ENCODE measurements at regions not wholly inside any gene's neighbourhood (a gene's known extent, or its start where the extent isn't known, plus 50 kb on each side); places are given as distances from the start of the nearest gene placed in this dataset.
A peak's percentile ranks its signal among the peaks of the same experiment; 100 is the strongest.

DNA sequence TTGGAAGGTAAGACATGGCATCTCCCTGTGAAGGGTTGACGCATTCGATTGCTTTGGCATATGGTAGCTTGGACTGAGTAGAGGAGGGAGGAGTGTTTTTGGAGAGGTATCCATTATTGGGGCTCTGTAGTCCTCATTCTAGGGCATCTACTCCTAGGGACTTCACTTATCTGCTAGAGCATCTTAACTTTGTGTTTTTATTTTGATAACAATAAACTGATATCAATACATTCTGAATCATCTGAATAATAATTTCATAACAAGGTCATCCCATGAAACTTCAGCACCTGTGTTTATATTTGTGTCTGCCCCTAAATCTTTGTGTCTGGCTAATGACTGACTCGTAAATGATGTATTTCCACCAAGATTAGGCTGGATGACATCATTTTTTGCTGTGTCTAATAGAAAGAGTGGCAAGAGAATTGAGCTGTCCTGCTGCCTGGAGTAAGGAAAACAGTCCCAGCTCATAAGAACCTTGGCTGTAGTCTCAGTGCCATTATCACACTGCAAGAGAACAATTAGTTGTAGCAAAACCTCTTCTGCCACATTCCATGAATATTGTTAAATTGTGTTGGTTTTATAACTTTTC is 288.5 kb downstream of the PRL start:
- no peak for DNase-seq

- DNase-seq = no peak
These were observed 286.7 kb downstream of the PRL start for GRCh38 chr6:22010102-22010501.

- no peak for DNase-seq
These were observed 281.6 kb downstream of the PRL start for GRCh38 chr6:22015216-22015615.

- no peak for DNase-seq
These were observed 280.9 kb downstream of the PRL start for GRCh38 chr6:22015944-22016343.

DNA sequence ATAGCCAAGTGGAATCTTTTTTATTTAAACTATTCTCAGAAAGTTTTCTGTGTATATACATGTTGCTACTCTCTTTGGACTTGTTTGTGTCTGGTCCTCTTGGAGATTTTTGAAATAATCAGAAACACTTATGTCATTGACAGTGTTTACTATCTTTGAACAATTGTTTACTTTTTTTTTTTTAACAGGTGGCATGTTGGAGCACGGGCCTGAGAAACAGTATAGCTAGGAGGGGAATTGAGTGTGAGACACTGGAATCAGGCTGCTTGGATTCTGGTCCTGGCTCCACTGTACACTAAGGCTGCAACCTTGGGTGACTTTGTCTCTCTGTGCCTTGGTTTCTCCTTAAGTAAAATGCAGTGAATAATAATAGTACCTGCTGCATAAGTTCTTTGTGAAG is 279.6 kb downstream of the PRL start:
- DNase-seq = no peak

GRCh38 chr6:22017766-22018165 is 279.1 kb downstream of the PRL start:
- no peak for DNase-seq

- no peak for DNase-seq
These were observed 277.0 kb downstream of the PRL start for GRCh38 chr6:22019857-22020256.

DNA sequence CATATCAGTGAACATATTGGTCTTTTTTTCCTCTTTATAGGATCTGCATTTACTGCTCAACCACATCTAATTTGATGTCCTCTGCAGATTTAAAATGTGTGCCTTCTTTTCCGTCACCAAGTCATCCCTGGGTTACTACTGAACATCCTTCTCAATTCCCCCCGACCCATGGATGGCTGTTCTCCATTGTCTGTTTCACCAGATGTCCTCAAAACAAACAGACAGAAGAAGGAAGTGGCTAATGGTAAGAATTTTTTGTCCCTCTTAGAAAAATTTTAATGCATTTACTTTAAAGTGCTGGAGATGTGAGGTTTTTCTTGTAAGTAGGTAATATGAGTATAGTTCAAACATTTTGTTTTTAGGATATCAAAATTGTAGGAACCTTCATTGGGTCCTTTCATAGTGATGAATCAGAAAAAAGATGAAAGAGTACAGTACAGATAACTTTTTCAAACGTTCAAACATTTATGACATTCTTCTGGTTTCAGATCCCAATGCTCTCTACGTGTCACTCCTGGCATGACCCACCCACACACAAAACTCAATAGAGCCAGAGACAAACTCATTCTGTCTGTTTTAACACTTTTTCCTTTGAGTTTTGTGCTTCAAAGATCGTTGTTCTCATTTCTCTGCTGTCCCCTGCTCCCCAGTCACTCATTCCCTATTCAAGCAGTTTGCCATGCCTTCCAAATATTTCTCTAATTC is 276.4 kb downstream of the PRL start:
- no peak for DNase-seq

- DNase-seq = no peak
These were observed 274.9 kb downstream of the PRL start for GRCh38 chr6:22021966-22022365.

- no peak for DNase-seq
These were observed 272.9 kb downstream of the PRL start for GRCh38 chr6:22023937-22024336.

DNA sequence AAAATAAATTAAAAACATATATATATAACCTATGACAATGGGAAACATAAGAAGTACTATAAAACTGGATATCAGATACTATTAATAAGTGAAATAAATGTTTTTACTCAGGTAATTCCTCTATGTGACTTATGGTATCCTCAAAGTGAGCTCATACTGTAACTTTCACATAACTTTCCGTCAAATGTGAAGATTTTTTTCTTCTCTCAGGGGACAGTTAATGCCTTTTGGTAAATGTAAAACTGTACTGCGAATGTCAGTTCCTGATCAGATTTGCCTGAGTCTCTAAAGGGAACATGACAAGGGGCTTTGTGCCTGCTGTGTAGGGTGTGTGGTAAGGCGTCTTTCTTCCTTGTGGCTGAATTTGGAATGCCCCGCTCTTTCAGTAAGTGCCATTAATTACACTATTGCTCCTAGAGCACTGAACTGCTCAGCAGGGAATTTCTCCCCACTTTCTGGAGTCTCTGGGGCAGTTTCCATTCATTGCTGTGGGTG is 271.8 kb downstream of the PRL start:
- DNase-seq = no peak

DNA sequence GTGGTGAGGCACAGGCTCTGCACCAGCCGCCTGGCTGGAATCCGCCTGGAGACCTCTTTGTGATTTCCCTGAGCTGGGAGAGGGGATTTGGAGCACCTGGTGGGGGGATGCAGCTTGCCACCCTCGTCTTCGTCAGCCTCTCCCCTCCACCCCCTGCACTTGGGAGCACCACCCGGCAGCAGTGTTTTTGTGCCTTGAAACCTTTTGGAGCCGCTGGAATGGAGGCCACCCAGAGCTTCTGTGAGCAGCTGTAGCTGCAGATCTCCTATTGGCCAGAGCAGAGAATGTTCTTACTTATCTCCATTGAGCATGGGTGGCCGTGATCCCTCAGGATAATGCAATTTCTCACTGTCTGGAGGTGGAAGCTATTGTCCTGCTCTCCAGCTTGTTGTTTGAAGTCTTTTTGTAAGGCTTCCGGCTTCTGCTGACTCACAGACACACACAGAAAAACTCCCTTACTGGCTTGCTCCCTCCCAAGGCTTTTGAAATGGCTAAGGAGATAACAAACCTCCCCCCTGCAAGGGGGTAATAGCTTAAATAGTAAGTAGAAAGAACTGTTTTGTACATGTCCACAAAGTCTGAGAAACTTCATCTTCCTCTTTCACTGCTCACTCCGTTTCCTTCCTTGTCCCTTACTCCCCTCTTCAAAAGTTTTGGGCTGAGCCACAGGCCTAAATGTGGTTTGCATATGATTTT is 271.2 kb downstream of the PRL start:
- peak; percentile 54 for DNase-seq

GRCh38 chr6:22026164-22026678 is 270.6 kb downstream of the PRL start:
- DNase-seq = no peak

- DNase-seq = no peak
These were observed 269.7 kb downstream of the PRL start for GRCh38 chr6:22027040-22027725.

GRCh38 chr6:22028403-22029090 is 268.3 kb downstream of the PRL start:
- DNase-seq = no peak

- DNase-seq = no peak
These were observed 267.7 kb downstream of the PRL start for GRCh38 chr6:22029171-22029570.

GRCh38 chr6:22030730-22031619 is 265.9 kb downstream of the PRL start:
- no peak for DNase-seq

GRCh38 chr6:22035690-22036089 is 261.1 kb downstream of the PRL start:
- no peak for DNase-seq

DNA sequence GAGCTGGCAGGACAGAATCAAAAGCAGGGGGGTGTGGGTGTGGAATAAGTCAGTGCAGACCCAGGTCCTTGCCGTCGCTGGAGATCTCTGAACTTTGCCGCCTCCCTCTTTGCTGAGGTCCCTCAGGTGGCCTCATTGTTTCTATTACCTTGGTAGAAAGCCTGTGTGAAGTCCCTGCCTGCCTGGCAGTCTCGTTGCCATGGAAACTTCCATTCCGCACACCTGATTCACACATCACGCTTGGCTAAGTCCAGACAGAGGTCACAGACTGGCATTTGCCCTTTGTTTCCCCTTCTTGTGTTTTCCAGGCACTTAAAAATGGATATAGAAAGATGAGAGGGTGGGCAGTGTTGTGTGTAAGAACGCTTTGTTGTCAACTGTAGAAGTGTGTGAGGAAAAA is 260.6 kb downstream of the PRL start:
- DNase-seq = peak; percentile 21

DNA sequence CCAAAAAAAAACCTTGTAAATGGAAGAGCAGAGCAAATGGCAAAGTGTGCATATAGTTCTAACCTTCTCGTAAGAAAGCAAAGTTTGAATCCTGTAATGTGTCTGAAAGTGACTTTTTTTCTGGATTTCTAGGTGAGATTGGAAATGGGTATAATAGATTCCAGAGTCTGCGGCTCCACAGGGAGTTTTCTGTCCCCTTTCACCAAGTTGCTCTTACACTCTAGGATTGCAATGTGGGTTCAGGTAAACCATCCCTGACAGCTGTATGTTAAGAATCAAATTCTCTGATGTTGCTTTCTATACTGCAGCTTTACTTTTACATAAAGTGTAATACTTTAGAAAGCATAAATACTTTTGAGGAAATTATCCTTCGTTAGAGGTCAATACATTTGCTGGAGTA is 260.1 kb downstream of the PRL start:
- DNase-seq = no peak

GRCh38 chr6:22041797-22042480 is 254.9 kb downstream of the PRL start:
- DNase-seq = no peak
